H54 (cell line): ENCODE measurements at regions not wholly inside any gene's neighbourhood (a gene's known extent, or its start where the extent isn't known, plus 50 kb on each side); places are given as distances from the start of the nearest gene placed in this dataset.

Experiments used
- DNase-seq: peaks from one replicate; pipeline ENCODE4 v3.0.0; 2011; ENCODE audit warnings: low spot score, mixed read lengths; ENCODE audit not compliant: insufficient read length
- FAIRE-seq: peaks from 3 replicates; lab custom pipeline; 2011; peaks lifted over from hg19 to GRCh38; lab: Jason Lieb, UNC
- POLR2A ChIP-seq: IDR thresholded peaks from 2 replicates; pipeline ENCODE4 v1.6.1; 2011; ENCODE audit warnings: low read depth, mild to moderate bottlenecking, low read length

- FAIRE-seq (no peak), DNase-seq (no peak)
- TF ChIP-seq POLR2A = no peak
These were observed 234.7 kb downstream of the BRD1 start for GRCh38 chr22:49592780-49593501.

- no peak for TF ChIP-seq POLR2A
- FAIRE-seq = no peak
- DNase-seq = no peak
These were observed 236.7 kb downstream of the BRD1 start for GRCh38 chr22:49590851-49591445.

GRCh38 chr22:49590381-49590780 lies 237.3 kb downstream of the BRD1 start:
- no peak for DNase-seq
- FAIRE-seq = no peak
- no peak for TF ChIP-seq POLR2A

- DNase-seq (no peak), FAIRE-seq (no peak)
- TF ChIP-seq POLR2A = no peak
These were observed 237.9 kb downstream of the BRD1 start for GRCh38 chr22:49589811-49590210.

GRCh38 chr22:49589301-49589700 lies 238.4 kb downstream of the BRD1 start:
- TF ChIP-seq POLR2A = no peak
- DNase-seq (no peak), FAIRE-seq (no peak)

- no peak for DNase-seq
- no peak for TF ChIP-seq POLR2A
- no peak for FAIRE-seq
These were observed 238.9 kb downstream of the BRD1 start for GRCh38 chr22:49588739-49589138.

DNA sequence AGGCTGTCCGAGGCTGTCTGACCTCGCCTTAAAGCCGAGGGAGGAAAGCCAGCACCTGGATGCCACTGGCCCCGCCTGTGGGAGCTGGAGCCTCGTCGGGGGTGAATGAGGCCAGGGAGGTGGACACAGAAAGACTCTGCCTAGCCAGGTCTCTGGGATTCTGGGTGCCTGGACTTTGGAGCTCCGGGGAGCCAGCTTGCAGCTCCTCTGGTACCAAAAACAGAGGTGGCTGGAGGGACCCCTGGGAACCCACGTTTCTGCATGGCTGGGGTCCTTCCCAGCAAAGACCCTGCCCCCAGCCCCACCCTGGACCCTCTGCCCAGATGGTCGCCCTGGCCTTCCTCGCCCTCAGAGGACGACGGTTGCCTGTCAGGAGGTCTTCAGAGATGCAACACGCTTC lies 239.7 kb downstream of the BRD1 start:
- DNase-seq (no peak), FAIRE-seq (no peak)
- TF ChIP-seq POLR2A = no peak

DNA sequence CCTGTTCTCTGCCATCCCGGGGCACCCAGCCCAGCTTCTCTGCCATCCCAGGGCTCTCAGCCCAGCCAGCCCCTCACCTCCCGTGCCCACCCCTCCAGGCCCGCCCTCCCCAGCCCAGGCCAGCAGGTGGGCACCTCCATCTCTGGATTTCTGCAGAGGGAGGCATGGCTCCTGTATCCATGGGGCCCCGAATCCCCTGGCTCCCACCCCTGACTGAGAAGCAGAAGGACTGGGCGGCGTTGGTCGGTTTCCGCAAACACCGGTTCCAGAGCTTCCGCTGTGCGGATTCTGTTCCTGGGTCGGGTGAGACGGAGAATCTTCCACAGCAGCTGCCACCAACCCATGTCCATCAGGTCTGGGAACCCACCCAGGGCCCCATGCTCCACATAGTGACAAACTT lies 240.3 kb downstream of the BRD1 start:
- no peak for DNase-seq
- no peak for FAIRE-seq
- no peak for TF ChIP-seq POLR2A

- no peak for TF ChIP-seq POLR2A
- FAIRE-seq (no peak), DNase-seq (no peak)
These were observed 240.8 kb downstream of the BRD1 start for GRCh38 chr22:49586873-49587272.

- DNase-seq = no peak
- no peak for FAIRE-seq
- TF ChIP-seq POLR2A = no peak
These were observed 241.4 kb downstream of the BRD1 start for GRCh38 chr22:49586244-49586748.

DNA sequence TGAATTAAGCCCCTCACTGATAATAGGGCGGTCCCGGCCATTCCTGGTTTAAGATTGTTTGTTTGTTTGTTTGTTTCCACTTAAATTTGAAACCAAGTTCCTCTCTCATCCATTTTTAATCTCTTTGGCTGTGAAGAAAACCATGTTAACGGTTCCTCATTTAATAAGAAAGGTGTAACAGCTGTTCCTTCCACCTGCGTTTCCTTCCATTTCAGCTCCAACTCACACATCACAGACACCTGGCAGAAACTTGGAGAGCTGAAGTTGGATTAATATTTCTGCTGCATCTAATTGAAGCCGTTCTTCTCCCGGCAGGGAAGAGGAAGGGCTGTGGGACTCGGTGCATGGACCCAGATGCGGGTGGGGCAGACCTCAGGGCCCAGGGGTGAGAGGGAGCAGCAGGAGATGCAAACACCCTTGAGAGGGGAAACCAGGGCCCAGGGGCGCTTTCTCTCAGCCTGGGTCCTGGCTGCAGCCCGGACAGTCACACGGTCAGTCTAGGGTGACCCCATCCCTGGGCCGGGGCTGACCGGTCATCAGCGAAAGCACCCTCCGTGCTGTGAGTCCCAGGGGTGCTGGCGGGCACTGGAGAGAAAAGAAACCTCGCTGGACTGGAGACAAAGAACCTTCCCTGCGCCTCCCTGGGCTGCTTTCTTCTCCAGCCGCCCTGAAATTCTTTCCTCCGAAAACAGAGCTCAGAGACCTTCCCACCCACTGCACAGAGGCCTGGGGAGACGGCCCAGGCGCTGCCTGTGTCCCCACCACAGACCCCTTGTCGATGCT lies 242.0 kb downstream of the BRD1 start:
- no peak for TF ChIP-seq POLR2A
- FAIRE-seq = no peak
- DNase-seq = no peak

DNA sequence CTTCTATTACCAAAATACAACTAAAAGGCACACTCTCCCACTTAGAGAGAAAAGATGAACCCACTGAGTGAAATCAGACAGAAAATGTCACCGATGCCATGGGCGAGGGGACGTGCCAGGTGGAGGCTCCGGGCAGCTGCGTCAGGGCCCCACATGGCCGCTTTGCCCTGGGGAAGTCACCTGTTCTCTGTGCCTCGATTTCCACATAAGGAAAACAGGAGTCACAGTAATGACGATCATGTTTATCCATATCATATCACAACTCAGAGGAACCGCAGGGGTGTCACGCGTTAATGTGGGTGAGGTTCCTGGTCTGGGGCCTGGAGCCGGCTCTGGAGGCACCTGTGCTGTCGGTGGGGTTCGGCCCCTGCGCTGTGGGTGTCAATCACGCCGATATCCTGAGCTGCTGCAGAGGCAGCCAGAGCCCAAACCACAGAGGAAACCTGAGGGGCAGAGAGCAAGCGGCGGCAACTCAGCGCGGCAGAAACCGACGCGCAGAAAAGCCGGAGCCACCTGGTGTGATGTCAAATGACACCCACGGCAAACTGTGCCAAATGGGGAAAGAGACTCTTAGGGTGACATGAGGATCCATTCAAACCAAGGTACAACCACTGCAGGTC lies 243.7 kb downstream of the BRD1 start:
- DNase-seq (no peak), FAIRE-seq (no peak)
- no peak for TF ChIP-seq POLR2A

DNA sequence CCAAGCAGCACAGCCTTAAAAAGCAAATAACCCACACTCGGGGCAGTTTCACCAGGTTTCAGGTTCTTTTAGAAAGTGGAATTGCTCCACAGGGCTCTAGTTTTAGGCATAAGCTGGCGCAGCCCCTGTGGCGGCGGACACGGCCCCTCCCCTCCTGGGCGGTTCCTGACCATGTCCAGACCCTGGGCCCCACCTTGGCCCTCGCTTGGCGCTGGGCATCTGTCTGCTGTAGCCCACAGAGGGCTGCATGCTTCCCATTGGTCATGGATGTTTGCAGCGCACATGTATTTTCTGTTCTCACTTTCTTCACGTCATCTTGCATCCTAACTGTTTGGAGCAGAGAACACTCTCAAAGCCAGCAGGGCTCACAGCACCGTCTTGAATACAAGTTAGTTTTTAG lies 244.3 kb downstream of the BRD1 start:
- no peak for TF ChIP-seq POLR2A
- FAIRE-seq (no peak), DNase-seq (no peak)

GRCh38 chr22:49582678-49583077 lies 245.0 kb downstream of the BRD1 start:
- no peak for DNase-seq
- no peak for TF ChIP-seq POLR2A
- FAIRE-seq = no peak

GRCh38 chr22:49582181-49582580 lies 245.5 kb downstream of the BRD1 start:
- FAIRE-seq = no peak
- no peak for DNase-seq
- TF ChIP-seq POLR2A = no peak
